Cardiac muscle cell (in vitro differentiated cells and primary cell): ENCODE measurements at regions not wholly inside any gene's neighbourhood (a gene's known extent, or its start where the extent isn't known, plus 50 kb on each side); places are given as distances from the start of the nearest gene placed in this dataset.
A peak's percentile ranks its signal among the peaks of the same experiment; 100 is the strongest.

Experiments
- DNase-seq, 2 donors: peaks; one replicate each; pipeline versions ENCODE4 v3.0.0 to v3.0.0-alpha.2; 2010 to 2017; ENCODE audit warnings: low read depth in 1 of 2, low spot score in 1 of 2
- H3K27ac ChIP-seq: fragments of 200-600 bp; sonication (generic); 2 replicates; pipeline ENCODE4 v1.5.1; 2016
- H3K27me3 ChIP-seq: fragments of 200-600 bp; sonication (generic); 2 replicates; pipeline ENCODE4 v1.6.0; 2016; ENCODE audit warnings: control low read depth
- H3K36me3 ChIP-seq: fragments of 200-600 bp; sonication (generic); 2 replicates; pipeline ENCODE4 v1.5.1; 2016; ENCODE audit warnings: control low read depth
- H3K4me1 ChIP-seq: fragments of 200-600 bp; sonication (generic); 2 replicates; pipeline ENCODE4 v1.8.1; 2017; ENCODE audit warnings: low read depth, mild to moderate bottlenecking, mixed run types
- H3K4me3 ChIP-seq: fragments of 200-600 bp; sonication (generic); 2 replicates; pipeline ENCODE4 v1.5.1; 2016; ENCODE audit warnings: mild to moderate bottlenecking
- H3K9me3 ChIP-seq: fragments of 200-600 bp; sonication (generic); 2 replicates; pipeline ENCODE4 v1.5.1; 2017; ENCODE audit warnings: low read depth, mild to moderate bottlenecking, control low read depth
- CTCF ChIP-seq: IDR thresholded peaks from 2 replicates; pipeline ENCODE4 v1.5.1; 2012; ENCODE audit warnings: low read depth, mild to moderate bottlenecking, low read length

- Histone ChIP-seq H3K9me3 (no peaks in the 10 kb centered on the region), H3K4me3 (no peak overlapping the region), H3K27me3 (no peaks in the 10 kb centered on the region), H3K36me3 (no peaks in the 10 kb centered on the region), H3K4me1 (no peaks in the 10 kb centered on the region), H3K27ac (no peak overlapping the region)
- no peak for TF ChIP-seq CTCF
- no peak for DNase-seq
Observed at GRCh38 chr3:102691507-102691906, 256.7 kb downstream of the ZPLD1 start.

DNA sequence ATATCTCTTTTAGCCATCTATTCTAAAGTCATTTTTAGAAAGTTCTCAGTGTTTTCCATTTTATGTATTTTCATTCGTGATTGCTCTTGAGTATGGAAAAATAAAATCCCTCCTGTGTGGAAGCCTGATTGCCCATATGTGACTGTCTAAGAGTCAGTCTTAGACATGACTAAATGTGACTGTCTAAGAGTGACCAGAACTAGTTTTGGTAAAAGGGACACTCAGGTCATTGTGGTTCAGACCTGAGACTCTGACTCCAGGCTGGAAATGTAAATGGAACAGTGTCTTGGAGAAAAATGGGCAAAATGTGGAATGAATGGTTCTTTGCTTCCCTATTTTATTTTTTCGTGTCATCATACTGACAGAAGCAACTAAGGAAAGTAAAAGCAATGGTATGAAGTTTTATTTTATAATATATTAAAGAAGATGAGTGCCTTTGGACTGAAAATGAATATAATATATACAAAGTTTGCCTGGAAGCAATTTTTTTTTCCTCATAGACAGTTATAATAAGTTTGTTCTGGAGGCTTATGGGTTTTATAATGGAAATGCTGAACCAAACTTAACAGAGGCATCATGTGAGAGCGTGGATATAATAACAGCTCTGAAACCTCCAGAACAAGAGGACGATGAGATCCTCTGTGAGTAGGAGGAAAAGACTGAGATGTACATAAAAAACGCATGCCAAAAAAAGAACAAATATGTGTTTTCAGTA is 264.4 kb downstream of the ZPLD1 start:
- no peaks in the 10 kb centered on the region for H3K36me3 ChIP-seq
- no peak for TF ChIP-seq CTCF

DNA sequence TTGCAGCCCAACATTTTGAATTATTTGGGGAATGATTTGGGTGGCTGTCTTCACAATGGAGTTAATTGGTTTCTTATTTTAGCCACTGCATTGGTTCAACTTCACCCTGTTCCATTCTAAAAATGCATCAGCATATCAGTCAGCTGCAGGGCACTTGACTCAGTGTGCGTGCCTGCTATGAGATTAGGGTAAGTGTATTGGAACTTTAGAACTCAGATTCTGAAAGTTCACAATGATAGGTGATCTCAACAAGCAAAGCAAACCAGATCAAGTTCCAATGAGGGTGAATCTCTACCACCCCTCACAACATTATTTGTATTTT is 265.0 kb downstream of the ZPLD1 start:
- Histone ChIP-seq H3K4me3 (no peak overlapping the region), H3K36me3 (no peaks in the 10 kb centered on the region), H3K27ac (peak overlapping the region; percentile 74), H3K9me3 (no peaks in the 10 kb centered on the region), H3K27me3 (no peaks in the 10 kb centered on the region), H3K4me1 (peaks cover 24% of the 10 kb centered on the region)
- TF ChIP-seq CTCF: no peak
- DNase-seq: peak in 1 of 2 donors; percentile 55

More for the DNA sequence above, 264.4 kb downstream of the ZPLD1 start:
- H3K9me3 ChIP-seq: no peaks in the 10 kb centered on the region
- H3K27ac ChIP-seq: peak overlapping the region; percentile 74
- no peak overlapping the region for H3K4me3 ChIP-seq
- H3K27me3 ChIP-seq: no peaks in the 10 kb centered on the region
- peaks cover 24% of the 10 kb centered on the region for H3K4me1 ChIP-seq
- no peak for DNase-seq

- no peaks in the 10 kb centered on the region for H3K4me1 ChIP-seq
- H3K9me3 ChIP-seq: no peaks in the 10 kb centered on the region
- DNase-seq: no peak
- no peak overlapping the region for H3K27ac ChIP-seq
- H3K27me3 ChIP-seq: no peaks in the 10 kb centered on the region
- no peak overlapping the region for H3K4me3 ChIP-seq
- no peak for TF ChIP-seq CTCF
- no peaks in the 10 kb centered on the region for H3K36me3 ChIP-seq
Observed at GRCh38 chr3:102712896-102713295, 278.1 kb downstream of the ZPLD1 start.

- Histone ChIP-seq H3K36me3 (no peaks in the 10 kb centered on the region), H3K9me3 (no peaks in the 10 kb centered on the region), H3K27ac (no peak overlapping the region), H3K4me1 (no peaks in the 10 kb centered on the region), H3K27me3 (no peaks in the 10 kb centered on the region), H3K4me3 (no peak overlapping the region)
- no peak for TF ChIP-seq CTCF
- no peak for DNase-seq
Observed at GRCh38 chr3:102714567-102714966, 279.8 kb downstream of the ZPLD1 start.
